ENCODE measurements at regions not wholly inside any gene's neighbourhood (a gene's known extent, or its start where the extent isn't known, plus 50 kb on each side); places are given as distances from the start of the nearest gene placed in this dataset.

- CTCF ChIA-PET (ENCODE audit: unreplicated experiment), result no interaction called here
- Histone ChIP-seq H3K4me2 (ENCODE audit: low read length) (no peak overlapping the region), H3K36me3 (ENCODE audit: insufficient read depth, low read length) (no peaks in the 10 kb centered on the region), H3K27ac (ENCODE audit: low read depth, low read length, poor library complexity, severe bottlenecking) (no peak overlapping the region), H2AFZ (ENCODE audit: low read length) (no peak overlapping the region), H3K9me3 (ENCODE audit: low read length) (no peaks in the 10 kb centered on the region), H3K4me1 (ENCODE audit: insufficient read depth, low read length, poor library complexity, severe bottlenecking) (no peaks in the 10 kb centered on the region), H4K20me1 (ENCODE audit: insufficient read depth, low read length) (no peaks in the 10 kb centered on the region), H3K79me2 (ENCODE audit: insufficient read depth, low read depth, low read length) (no peaks in the 10 kb centered on the region), H3K4me3 (ENCODE audit: low read depth, low read length, poor library complexity, severe bottlenecking) (no peak overlapping the region), H3K9me2 (ENCODE audit: insufficient read depth, low read length) (no peaks in the 10 kb centered on the region)
- DNase-seq (ENCODE audit: low spot score), result no peak
- no TSS peak for BruUV-seq (replicated peaks)
- TF ChIP-seq EZH2phosphoT487 (IDR thresholded peaks at IDR 0.05; ENCODE audit: borderline replicate concordance, low read depth, low read length), result no peak
- no peak for TF ChIP-seq CTCF (conservative IDR thresholded peaks at IDR 0.05; ENCODE audit: low read length)
- POLR2A ChIA-PET, result no interaction called here
- intact Hi-C loops (cut with micrococcal nuclease; ENCODE audit: unreplicated experiment), result no loop called here
Observed at GRCh38 chr1:56024155-56024554, 555.2 kb downstream of the PLPP3 start.

- Histone ChIP-seq H4K20me1 (ENCODE audit: insufficient read depth, low read length) (no peaks in the 10 kb centered on the region), H3K36me3 (ENCODE audit: insufficient read depth, low read length) (no peaks in the 10 kb centered on the region), H2AFZ (ENCODE audit: low read length) (no peak overlapping the region), H3K9me3 (ENCODE audit: low read length) (no peaks in the 10 kb centered on the region), H3K4me2 (ENCODE audit: low read length) (no peak overlapping the region), H3K4me3 (ENCODE audit: low read depth, low read length, poor library complexity, severe bottlenecking) (no peak overlapping the region), H3K27ac (ENCODE audit: low read depth, low read length, poor library complexity, severe bottlenecking) (no peak overlapping the region), H3K4me1 (ENCODE audit: insufficient read depth, low read length, poor library complexity, severe bottlenecking) (no peaks in the 10 kb centered on the region), H3K79me2 (ENCODE audit: insufficient read depth, low read depth, low read length) (no peaks in the 10 kb centered on the region), H3K9me2 (ENCODE audit: insufficient read depth, low read length) (no peaks in the 10 kb centered on the region)
- DNase-seq (ENCODE audit: low spot score), result no peak
- no TSS peak for BruUV-seq (replicated peaks)
- TF ChIP-seq CTCF (conservative IDR thresholded peaks at IDR 0.05; ENCODE audit: low read length) (no peak), EZH2phosphoT487 (IDR thresholded peaks at IDR 0.05; ENCODE audit: borderline replicate concordance, low read depth, low read length) (no peak)
- ChIA-PET CTCF (ENCODE audit: unreplicated experiment) (no interaction called here), POLR2A (no interaction called here)
- intact Hi-C loops (cut with micrococcal nuclease; ENCODE audit: unreplicated experiment), result no loop called here
Observed at GRCh38 chr1:56019922-56020321, 559.4 kb downstream of the PLPP3 start.

GRCh38 chr1:56019472-56019871 is 559.9 kb downstream of the PLPP3 start:
- ChIA-PET CTCF (ENCODE audit: unreplicated experiment) (no interaction called here), POLR2A (interaction anchor here (0.5 kb wide), 1 partner anchor 1669 kb away, joined by 3 read pairs; no protein-coding TSS in a partner anchor)
- H3K9me2 ChIP-seq (ENCODE audit: insufficient read depth, low read length), result no peaks in the 10 kb centered on the region
- H3K4me3 ChIP-seq (ENCODE audit: low read depth, low read length, poor library complexity, severe bottlenecking), result no peak overlapping the region
- H3K36me3 ChIP-seq (ENCODE audit: insufficient read depth, low read length), result no peaks in the 10 kb centered on the region
- H4K20me1 ChIP-seq (ENCODE audit: insufficient read depth, low read length), result no peaks in the 10 kb centered on the region
- no peak for DNase-seq (ENCODE audit: low spot score)
- BruUV-seq (replicated peaks), result no TSS peak
- intact Hi-C loops (cut with micrococcal nuclease; ENCODE audit: unreplicated experiment), result no loop called here
- H3K9me3 ChIP-seq (ENCODE audit: low read length), result no peaks in the 10 kb centered on the region
- no peak overlapping the region for H2AFZ ChIP-seq (ENCODE audit: low read length)
- no peak for TF ChIP-seq CTCF (conservative IDR thresholded peaks at IDR 0.05; ENCODE audit: low read length)
- no peak for TF ChIP-seq EZH2phosphoT487 (IDR thresholded peaks at IDR 0.05; ENCODE audit: borderline replicate concordance, low read depth, low read length)
- no peak overlapping the region for H3K4me2 ChIP-seq (ENCODE audit: low read length)
- no peaks in the 10 kb centered on the region for H3K79me2 ChIP-seq (ENCODE audit: insufficient read depth, low read depth, low read length)
- no peaks in the 10 kb centered on the region for H3K4me1 ChIP-seq (ENCODE audit: insufficient read depth, low read length, poor library complexity, severe bottlenecking)
- no peak overlapping the region for H3K27ac ChIP-seq (ENCODE audit: low read depth, low read length, poor library complexity, severe bottlenecking)
